Muscle of arm (tissue), 1 donor: ENCODE measurements at regions not wholly inside any gene's neighbourhood (a gene's known extent, or its start where the extent isn't known, plus 50 kb on each side); places are given as distances from the start of the nearest gene placed in this dataset.
A peak's percentile ranks its signal among the peaks of the same experiment; 100 is the strongest.
"Not testable (repeated sequence)": the region's sequence is repeated elsewhere in the genome, so short reads cannot be mapped to it uniquely, and the experiment has no call there.

Experiments
- DNase-seq: peaks from one replicate; pipeline ENCODE4 v3.0.0-alpha.2; 2013

- DNase-seq, result no peak
Observed at GRCh38 chr10:21057436-21057835, 160.3 kb upstream of the NEBL start.

GRCh38 chr10:21056461-21056860, 159.3 kb upstream of the NEBL start:
- DNase-seq, result no peak

- DNase-seq, result no peak
Observed at GRCh38 chr10:21055339-21056135, 158.4 kb upstream of the NEBL start.

GRCh38 chr10:21053953-21054690, 157.0 kb upstream of the NEBL start:
- no peak for DNase-seq

GRCh38 chr10:21052709-21053104, 155.6 kb upstream of the NEBL start:
- no peak for DNase-seq

GRCh38 chr10:21052072-21052708, 155.1 kb upstream of the NEBL start:
- no peak for DNase-seq

GRCh38 chr10:21049482-21049881, 152.4 kb upstream of the NEBL start:
- DNase-seq, result no peak

GRCh38 chr10:21048068-21048467, 151.0 kb upstream of the NEBL start:
- no peak for DNase-seq

- no peak for DNase-seq
Observed at GRCh38 chr10:21047511-21047910, 150.4 kb upstream of the NEBL start.

- no peak for DNase-seq
Observed at GRCh38 chr10:21047096-21047495, 150.0 kb upstream of the NEBL start.

- DNase-seq, result no peak
Observed at GRCh38 chr10:21043044-21043443, 145.9 kb upstream of the NEBL start.

GRCh38 chr10:21042536-21042935, 145.4 kb upstream of the NEBL start:
- no peak for DNase-seq

GRCh38 chr10:21041763-21042458, 144.8 kb upstream of the NEBL start:
- DNase-seq, result no peak

GRCh38 chr10:21039721-21040120, 142.6 kb upstream of the NEBL start:
- DNase-seq, result no peak

- no peak for DNase-seq
Observed at GRCh38 chr10:21036757-21037156, 139.6 kb upstream of the NEBL start.

GRCh38 chr10:21034770-21035169, 137.7 kb upstream of the NEBL start:
- DNase-seq, result not testable (repeated sequence)

- no peak for DNase-seq
Observed at GRCh38 chr10:21034241-21034640, 137.1 kb upstream of the NEBL start.

GRCh38 chr10:21032587-21033319, 135.6 kb upstream of the NEBL start:
- no peak for DNase-seq

- no peak for DNase-seq
Observed at GRCh38 chr10:21031232-21031795, 134.2 kb upstream of the NEBL start.

GRCh38 chr10:21030091-21030490, 133.0 kb upstream of the NEBL start:
- no peak for DNase-seq

GRCh38 chr10:21022821-21023220, 125.7 kb upstream of the NEBL start:
- peak; percentile 23 for DNase-seq
